Stimulated activated CD8-positive, alpha-beta memory T cell treated with anti-CD3 and anti-CD28 coated beads, Interleukin-7, amount 100 ng/mL, for 1 hour (primary cell): ENCODE measurements at regions not wholly inside any gene's neighbourhood (a gene's known extent, or its start where the extent isn't known, plus 50 kb on each side); places are given as distances from the start of the nearest gene placed in this dataset.

Experiments
- DNase-seq, 2 donors: peaks; one replicate each; pipeline ENCODE4 v3.0.0-alpha.2; 2020; ENCODE audit warnings: low read depth in 2 of 2

DNA sequence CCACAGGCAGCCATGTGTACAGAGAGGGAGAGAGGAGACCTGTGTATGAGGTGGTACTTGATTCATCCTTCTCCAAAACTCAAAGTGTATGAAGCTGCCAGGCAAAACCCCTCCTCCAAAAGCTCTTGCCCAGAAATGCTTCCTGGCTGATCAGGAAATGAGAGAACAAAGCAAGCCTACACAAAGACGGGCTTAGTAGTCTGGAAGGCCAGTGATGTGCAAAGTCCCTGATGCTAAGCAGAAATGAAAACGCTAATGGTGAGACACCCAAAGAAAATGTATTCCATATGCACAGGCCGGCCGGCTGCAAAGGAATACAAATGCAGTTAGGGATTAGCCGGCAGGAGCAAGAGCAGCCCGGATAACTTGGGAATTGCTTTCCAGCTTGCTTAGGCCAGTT lies 234.9 kb upstream of the CADM1 start:
- DNase-seq = no peak

DNA sequence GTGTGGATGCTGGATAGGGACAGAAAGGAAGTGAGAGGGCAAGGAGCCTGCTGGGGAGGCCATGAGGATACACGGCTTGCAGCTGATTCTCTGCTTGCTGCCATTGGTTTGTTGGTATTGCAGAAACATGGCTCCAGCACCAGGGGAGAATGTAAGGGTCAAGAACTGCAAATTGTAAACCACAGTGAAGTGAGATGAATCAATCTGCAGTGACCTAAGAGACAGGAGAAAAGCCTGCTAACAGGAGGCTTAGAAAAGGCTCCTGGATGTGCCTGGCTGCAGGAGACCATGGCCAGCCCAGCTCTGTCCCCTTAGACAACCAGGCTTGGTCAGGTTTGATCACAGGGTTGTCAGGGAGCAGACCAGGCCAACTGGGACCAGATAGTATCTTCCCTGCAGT lies 233.7 kb upstream of the CADM1 start:
- DNase-seq = no peak

DNA sequence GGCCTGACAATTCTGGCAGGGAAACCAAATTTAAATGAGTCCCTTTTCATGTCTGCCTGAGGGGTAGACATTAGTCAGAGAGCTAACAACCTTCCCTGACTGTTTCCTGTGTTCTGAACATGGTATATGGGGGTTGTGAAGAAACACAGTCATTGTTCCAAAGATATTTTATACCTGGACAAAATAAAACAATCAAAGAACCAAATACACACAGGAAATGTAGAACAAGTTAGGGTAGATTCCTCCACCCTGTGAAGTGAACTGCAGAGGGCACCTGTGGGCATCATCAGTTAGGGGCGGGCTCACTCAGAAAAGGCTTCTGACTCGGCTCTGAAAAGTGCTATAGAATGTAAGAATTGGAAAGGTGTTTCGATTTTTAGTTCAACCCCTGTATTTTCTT lies 231.9 kb upstream of the CADM1 start:
- no peak for DNase-seq

DNA sequence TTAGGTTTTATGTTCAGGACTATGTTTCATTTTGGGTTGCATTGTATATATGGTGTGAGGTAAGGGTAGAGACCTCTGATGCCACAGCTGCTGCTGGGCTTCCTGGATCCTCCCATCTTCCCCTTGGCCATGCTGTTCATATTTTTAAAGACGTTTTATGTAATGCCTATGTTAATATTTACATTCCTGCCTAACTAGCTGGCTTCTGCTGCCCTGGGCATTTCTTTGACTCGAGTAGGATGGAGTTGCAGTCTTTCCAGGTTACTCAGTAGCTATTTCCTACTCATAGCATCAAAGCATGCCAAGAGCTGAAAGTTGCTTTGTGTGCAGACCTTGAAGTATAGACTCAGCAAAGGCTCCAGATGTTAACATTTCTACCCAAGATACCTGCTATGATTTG lies 220.5 kb upstream of the CADM1 start:
- no peak for DNase-seq

DNA sequence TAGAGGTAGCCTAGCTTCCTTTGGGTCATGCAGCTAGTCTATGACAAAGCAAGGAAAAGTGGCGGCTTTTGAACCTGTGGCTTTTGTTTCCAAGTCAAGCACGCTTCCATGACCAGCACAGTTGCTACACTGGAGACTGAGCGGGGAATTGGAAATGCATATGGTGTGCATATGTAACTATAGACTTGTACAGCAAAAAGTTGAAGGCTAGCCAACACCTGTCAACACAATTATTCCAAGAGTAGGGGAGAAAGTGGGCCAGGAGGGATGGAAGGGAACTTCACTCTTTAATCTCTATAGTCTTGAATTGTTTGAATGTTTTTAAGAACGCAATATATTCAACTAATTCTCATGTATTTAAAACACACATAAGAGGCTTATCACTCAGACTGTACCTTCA lies 218.5 kb upstream of the CADM1 start:
- DNase-seq = no peak

DNA sequence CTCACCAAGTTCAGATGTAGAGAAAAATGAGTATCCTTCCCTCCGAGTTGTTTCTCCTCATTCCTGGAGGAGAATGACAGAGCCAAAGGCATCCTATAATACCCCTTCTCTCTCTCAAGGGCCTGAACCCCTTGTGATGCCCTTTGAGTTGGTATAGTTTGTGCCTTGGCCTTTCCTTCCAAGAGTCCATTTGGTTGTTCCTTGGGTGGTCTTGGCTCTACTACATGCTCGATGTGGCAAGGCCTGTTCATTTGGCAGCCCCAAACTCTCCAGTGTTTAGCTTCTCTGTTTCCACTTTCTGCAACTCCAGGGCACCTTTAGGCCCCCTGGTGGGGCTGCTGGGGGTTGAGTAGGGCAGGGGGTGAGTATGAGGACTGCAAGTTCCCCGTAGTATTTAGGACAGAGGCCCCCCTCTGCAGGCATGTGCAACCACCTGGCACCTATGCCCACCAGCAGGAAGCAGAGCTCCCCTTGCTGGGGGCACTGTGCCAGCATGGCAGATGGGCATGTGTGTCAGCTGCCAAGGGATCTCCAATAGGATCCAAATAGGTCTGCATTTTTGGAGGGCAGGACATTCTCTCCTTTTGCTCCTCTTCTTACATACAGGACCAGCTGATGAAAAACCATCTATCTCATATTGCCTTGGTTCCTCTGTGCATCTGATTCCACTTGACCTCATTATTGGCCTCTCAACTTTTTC lies 217.2 kb upstream of the CADM1 start:
- no peak for DNase-seq

DNA sequence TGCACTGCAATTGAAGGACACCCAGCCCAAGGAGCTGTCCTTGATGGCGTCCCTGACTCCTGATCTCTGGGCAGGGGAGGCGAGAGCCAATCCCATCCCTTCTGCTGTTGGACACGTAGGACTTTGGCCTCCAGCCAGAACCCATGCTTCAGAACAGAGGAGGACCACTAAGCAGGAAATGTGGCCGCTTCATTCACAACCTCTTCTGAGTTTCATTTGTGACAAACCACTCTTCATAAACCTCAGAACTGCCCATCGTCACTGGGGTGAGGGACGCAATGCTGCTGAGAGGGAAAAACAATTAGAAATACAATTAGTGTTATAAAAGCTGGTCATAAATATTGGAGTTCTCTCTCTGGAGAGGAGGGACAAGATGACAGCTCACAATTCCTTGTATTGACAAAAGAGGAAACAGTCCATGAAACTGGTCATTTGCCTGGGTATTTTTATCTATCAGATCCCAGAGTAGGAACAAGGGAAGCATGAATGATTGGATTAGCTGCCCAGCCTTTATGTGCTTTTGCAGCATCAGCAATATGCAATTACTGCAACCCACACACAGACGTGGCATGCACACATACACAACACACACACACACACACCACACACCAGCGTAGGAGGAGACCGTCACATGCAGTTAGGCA lies 216.5 kb upstream of the CADM1 start:
- no peak for DNase-seq

DNA sequence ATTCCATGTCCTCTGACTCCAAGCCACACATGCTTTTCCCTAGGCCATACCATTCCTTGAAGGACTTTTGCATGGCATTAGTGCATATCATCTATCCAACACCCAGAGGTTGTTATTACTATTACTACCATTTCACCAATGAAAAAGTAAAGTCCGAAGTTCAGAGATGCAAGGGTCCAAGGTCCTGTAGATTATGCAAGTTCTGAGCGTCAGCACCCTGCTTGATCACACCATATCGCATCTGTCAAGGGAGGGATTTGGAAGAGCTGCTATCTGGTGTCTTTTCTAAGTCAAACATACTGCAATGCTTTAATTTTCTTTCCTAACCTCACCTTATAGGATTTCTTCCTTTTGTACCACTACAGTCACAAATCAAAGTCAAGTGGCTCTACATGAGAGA lies 214.7 kb upstream of the CADM1 start:
- no peak for DNase-seq

DNA sequence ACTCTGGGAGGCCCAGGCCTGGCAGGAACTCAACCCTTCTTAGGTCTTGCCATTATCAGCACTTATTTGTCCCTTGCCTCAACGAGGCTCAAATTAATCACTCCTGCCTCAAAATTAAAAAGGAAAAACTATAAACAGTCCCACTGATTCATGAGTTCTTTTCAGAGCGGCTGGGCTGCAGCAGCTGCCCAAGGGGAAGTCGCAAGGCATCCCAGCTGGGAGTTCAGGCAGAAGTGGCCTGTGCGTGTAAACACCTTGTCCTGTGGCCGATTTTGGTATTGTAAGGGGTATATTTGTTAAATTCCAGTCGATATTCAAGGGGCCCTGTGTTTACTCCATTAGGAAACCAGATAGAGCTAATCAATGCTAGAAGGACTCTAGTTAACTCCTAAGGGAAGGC lies 213.9 kb upstream of the CADM1 start:
- no peak for DNase-seq

DNA sequence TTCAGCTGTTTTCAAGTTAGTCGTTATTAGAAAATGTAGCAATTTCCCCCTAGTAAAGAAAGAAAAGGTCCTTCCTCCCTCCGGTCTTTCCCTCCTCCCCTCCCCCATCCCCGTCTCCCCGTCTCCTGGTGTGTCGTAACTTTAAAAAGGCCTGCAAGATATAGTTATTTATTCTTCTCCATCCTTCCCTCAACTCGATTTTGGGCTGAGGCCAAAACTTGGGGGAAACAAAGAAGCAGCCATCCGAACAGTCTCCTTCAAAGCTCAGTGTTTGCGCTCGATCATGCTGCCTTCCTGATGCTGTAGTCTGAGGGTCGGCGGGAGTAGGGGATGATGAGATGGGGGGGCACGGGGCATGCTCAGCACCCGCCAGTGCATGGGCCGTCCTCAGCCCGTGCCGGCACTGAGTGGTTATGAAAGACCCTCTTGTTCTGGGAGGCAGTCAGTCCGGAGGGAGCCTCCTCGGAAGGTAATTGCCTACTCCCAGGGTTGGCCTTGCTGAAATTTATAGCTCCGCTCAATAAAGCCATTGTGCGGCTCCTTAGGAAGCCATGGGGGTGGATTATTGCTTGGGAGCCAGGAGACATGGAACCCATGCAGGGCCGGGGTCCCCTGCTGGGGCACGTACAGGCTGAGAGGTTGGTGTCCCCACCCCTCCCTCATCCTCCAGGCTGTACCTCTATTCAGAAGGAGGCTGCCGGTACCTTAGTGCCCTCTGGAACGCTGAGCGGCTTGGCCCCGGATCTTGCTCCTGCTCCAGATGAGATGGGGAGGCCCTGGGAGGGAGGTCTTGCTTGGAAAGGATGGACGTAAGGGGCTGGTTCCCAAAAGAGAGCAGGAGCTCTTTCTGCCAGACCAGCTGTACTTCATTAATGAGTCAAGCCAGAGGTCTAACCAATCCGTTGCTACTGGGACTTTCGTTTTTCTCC lies 212.7 kb upstream of the CADM1 start:
- no peak for DNase-seq

DNA sequence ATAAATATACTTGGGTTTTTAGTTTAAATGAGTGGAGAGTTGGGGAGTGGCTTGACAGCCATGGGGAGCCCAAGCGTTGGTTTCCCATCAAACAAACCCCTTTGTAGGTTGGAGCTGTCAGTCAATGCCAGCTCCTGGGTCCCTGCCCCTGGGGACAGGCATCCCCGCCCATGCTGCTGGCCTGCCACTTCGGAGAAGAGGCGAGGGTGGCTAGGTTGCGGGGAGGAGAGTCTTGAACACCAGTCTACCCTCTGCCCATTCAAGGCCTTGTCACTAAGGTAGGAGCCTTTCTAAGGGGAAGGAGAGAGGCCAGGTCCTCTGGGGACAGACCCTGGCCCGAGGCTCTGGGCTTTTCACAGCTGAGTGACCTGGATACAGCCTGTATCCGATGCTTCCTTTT lies 211.9 kb upstream of the CADM1 start:
- DNase-seq = no peak

DNA sequence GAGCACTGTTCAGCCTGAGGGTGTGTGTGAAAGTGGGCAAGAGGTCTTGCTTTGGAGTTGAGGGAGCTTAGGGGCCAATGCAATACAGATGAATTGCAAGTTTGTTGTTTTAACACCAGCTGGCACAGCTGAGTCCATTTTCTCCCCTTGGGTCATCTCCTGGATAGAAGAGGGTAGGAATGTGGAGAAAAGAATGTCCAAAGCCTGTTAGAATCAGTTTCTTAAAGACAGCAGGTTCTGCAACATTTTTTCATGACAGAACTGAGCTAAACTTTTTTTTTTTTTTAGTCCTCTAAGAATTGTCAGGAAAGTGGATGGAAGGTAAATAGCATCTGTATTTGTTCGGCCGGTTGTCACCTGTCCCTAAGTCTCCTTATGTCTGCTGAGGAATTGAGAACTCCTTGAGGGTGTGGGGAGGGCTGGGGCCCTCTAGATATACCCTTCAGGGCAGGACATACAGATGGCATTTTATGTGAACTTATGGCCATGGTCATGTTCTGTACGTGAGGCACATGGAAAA lies 211.1 kb upstream of the CADM1 start:
- no peak for DNase-seq

DNA sequence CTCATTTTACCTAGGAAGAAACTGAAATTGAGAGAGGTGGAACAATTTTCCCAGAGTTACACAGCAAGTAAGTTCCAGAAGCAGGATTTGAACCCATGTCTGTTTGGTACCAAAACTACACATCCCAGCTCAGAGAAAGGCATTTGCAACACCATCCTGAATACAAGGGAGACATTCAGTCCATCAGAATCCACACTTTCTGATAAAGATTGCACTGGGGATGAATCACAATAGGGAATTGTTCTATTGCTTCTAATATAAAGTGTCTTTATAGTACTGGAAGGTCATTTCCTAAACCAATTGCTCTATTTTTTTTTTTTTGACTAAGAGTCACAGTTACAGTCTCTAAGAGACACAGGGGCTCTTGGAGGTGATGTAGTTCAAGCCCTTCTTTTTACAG lies 208.1 kb upstream of the CADM1 start:
- DNase-seq = no peak

DNA sequence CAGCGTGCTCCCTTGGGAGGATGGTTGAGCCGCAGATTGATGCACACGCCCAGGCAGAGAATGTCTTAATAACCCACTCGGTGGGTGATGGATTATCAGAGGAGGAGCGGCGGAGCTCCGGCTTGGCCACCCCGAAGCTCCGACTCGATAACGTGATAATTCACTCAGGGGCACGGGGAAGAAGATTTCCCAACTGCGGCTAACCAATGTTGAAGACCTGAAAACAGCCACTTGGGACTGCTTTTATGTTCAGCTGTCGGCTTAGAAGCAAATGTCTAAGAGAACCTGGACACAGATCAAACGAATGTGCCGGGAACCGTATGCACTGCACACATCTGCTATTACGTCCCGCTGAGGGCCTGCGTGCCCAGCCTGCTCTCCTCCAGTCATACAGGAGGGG lies 206.8 kb upstream of the CADM1 start:
- DNase-seq = no peak

DNA sequence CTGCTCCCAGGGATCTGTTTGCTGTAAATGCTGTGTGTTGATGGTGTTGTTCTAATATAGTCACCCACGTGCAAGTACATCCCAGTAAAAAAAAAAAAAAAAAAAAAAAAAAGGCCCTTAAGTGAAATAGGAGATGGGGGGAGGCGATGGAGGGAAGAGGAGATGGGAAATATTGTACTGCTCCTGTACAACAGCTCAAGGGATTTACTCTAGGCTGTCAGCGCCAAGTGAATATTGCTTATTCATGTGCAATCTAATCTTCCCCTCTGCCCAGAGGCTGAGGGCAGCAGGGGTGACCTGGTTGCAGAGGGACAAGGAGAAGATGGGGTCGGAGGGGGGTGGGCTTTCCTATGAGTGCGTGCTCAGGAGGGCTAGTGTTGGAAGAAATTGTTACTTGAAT lies 206.2 kb upstream of the CADM1 start:
- DNase-seq = no peak

DNA sequence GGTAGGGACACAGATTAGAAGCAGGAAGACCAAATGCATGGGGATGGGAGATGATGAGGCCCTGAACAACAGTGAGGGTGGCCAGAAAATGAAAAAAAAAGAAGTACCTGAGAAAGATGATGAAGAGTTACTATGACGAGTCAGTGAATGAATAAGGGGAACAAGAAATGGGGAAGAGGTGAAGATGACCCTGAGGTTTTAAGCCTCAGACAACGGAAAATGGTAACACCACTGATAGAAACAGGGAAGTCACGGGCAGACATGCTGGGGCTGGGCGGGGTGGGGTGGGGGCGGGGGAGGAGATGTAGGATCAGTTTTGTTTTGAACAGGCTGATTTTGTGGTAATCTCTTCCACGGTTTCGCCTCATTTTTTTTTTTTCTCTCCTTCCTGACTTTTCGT lies 205.1 kb upstream of the CADM1 start:
- DNase-seq = no peak

DNA sequence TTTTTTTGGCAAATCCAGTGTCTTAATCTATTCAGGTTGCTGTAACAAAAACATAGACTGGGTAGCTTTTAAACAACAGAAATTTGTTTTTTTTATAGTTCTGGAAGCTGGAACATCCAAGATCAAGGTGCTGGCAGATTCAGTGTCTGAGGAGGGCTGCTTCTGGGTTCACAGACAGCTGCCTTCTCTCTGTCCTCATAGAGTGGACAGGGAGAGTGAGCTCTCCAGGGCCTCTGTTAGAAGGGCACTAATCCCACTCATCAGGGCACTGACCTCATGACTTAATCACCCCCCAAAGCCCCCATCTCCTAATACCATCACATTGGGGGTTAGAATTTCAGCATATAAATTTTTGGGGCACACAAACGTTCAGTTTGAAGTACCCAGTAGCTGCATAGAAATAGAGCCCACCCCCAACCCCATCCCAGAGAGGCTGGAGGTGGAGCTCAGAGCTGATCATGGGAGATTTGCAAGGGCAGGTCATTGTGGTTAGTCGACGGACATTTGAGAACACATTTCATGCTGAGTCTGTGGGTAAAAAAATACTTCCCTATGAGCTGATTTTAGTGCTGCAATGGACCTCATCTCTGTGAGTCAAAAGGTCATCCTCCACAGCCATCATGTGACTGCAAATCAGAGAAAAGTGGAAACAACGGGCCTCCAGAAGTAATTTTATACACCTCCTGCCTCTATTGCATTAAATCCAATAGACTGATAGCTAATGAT lies 203.1 kb upstream of the CADM1 start:
- DNase-seq = no peak

DNA sequence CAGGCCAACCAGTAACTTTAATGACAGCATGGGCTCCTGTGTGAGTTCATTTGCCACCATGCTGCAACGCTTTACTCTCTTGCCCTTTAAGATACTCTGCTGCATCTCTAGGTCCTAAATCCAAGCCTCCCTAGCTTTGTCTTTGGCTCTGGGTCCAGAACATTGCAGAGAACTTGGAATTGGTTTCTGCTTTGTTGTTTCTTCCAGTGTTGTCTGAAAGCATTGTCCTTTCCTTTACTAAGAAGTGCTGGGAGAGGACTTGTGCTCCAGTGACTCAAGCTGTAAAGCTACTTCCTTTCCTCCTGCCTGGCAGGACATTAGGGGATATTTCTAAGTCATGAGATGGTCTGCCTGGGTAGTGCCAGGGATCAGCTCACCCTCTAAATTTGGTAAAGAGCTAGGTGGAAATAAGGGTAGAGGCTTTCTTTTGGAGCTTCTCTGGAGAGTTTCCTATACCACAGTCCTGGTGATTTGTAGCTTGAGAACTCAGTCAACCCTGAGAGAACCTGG lies 202.5 kb upstream of the CADM1 start:
- DNase-seq = no peak

DNA sequence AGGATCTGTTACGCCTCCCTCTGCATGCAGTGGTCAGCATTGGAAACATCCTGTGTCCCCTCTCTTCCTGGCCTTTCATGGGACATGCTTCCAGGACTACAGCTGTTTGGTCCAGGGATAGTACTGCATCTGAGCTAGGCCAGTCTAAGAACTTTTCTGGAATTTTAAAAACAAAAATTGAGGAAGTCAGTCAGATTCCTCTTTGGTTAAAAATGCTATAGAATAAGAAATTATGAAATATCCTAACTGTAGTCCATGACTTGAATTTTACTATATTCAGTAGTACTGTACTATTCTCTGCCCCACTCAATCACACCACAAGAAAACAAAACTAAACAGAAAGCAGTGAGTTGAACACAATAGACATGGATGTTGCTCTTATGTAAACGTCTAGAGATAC lies 201.0 kb upstream of the CADM1 start:
- DNase-seq = no peak

DNA sequence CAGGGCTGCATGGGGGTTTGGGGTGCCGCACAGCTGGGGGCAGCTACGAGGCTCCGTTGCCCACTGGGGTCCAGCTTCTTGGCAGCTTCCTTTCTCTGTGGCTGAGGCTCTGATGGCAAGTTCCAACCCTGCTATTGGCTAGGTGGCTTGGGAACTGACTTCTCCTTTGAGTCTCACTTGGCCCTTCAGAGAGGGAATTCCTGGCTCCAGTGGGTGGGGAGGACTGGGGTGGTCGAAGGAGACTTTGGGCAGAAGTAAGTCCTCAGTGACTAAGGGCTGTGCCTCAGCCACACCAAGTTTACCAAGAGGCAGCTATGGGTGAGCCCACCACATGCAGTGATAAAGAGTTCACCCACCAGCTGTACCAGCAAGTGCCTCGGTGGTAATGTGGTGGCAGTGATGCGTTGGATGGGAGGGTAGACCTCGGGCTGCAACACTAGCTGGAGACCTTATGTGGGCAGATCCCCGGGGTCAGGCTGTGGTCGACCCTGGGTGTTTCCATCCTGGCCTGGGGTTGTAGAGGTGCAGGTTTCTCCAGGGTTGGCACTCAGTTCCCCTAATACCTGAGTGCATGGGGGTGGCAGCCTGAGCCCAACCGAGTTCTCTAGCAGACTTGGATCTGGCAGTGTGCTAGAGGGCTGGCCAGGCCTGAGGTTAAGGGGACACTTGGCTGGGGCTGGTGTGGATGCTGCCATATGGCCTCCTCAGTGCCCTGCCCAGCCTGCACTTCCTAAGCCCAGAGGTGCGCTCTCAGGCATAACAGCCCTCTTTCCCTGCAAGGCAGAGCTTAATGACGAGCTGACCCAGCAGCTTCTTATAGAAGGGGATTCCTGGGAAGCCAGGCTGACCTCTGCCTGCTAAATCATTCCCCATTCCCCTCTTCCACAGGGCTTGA lies 197.0 kb upstream of the CADM1 start:
- DNase-seq = no peak

DNA sequence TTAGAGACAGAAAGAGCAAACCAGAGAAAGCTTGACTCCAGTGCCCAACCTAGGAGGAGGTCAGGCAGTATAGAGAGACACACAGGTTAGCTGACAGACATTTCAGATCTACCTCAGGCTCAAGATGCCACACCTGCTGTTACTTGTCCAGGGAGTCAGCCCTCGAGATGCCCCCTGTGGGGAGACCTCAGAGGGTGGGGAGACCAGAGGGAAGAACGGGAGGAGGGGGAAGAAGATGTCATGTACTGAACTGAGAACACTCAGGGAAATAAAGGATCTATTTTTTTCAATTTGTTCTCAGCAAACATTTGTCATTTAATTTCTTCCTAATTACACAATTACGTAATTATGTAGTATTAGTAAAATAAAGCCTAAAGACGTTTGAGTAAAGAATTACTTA lies 196.3 kb upstream of the CADM1 start:
- no peak for DNase-seq
